ENCODE measurements at regions not wholly inside any gene's neighbourhood (a gene's known extent, or its start where the extent isn't known, plus 50 kb on each side); places are given as distances from the start of the nearest gene placed in this dataset.

- Histone ChIP-seq H3K4me2 (no peak overlapping the region), H3K4me3 (no peak overlapping the region), H3K27ac (no peak overlapping the region), H3K36me3 (no peaks in the 10 kb centered on the region), H3K9me3 (ENCODE audit: low read depth) (no peaks in the 10 kb centered on the region), H3K4me1 (no peaks in the 10 kb centered on the region), H2AFZ (replicated peaks) (no peak overlapping the region), H3K9ac (no peak overlapping the region), H3F3A (ENCODE audit: low read depth) (no peaks in the 10 kb centered on the region), H4K20me1 (ENCODE audit: low read depth) (no peaks in the 10 kb centered on the region), H3K27me3 (no peaks in the 10 kb centered on the region), H3K79me2 (ENCODE audit: low read depth) (no peaks in the 10 kb centered on the region)
- H3K27ac Mint-ChIP-seq = no peak overlapping the region
- H3K4me1 Mint-ChIP-seq = no peaks in the 10 kb centered on the region
- no peaks in the 10 kb centered on the region for H3K36me3 Mint-ChIP-seq
- TF ChIP-seq EZH2phosphoT487 (IDR thresholded peaks at IDR 0.05) (no peak), EZH2 (IDR thresholded peaks at IDR 0.05) (no peak)
- TF ChIP-seq, protein P1, sequence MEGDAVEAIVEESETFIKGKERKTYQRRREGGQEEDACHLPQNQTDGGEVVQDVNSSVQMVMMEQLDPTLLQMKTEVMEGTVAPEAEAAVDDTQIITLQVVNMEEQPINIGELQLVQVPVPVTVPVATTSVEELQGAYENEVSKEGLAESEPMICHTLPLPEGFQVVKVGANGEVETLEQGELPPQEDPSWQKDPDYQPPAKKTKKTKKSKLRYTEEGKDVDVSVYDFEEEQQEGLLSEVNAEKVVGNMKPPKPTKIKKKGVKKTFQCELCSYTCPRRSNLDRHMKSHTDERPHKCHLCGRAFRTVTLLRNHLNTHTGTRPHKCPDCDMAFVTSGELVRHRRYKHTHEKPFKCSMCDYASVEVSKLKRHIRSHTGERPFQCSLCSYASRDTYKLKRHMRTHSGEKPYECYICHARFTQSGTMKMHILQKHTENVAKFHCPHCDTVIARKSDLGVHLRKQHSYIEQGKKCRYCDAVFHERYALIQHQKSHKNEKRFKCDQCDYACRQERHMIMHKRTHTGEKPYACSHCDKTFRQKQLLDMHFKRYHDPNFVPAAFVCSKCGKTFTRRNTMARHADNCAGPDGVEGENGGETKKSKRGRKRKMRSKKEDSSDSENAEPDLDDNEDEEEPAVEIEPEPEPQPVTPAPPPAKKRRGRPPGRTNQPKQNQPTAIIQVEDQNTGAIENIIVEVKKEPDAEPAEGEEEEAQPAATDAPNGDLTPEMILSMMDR (IDR thresholded peaks at IDR 0.05) = no peak
- peaks cover 5% of the 10 kb centered on the region for H3K27me3 Mint-ChIP-seq (ENCODE audit: insufficient read depth, low read depth)
- peaks cover 9% of the 10 kb centered on the region for H3K9me3 Mint-ChIP-seq
- no peak for DNase-seq (ENCODE audit: low spot score)
- H3K4me3 Mint-ChIP-seq = no peak overlapping the region
These were observed 154.1 kb upstream of the TAS2R1 start for GRCh38 chr5:9784231-9784630.

- Histone ChIP-seq H3K4me3 (no peak overlapping the region), H3K4me2 (no peak overlapping the region), H3K27ac (no peak overlapping the region), H3K9ac (no peak overlapping the region), H3K79me2 (ENCODE audit: low read depth) (no peaks in the 10 kb centered on the region), H3K9me3 (ENCODE audit: low read depth) (no peaks in the 10 kb centered on the region), H3K27me3 (no peaks in the 10 kb centered on the region), H4K20me1 (ENCODE audit: low read depth) (no peaks in the 10 kb centered on the region), H3K36me3 (no peaks in the 10 kb centered on the region), H3K4me1 (no peaks in the 10 kb centered on the region), H3F3A (ENCODE audit: low read depth) (no peaks in the 10 kb centered on the region), H2AFZ (replicated peaks) (no peak overlapping the region)
- Mint-ChIP-seq H3K4me1 (no peaks in the 10 kb centered on the region), H3K27me3 (ENCODE audit: insufficient read depth, low read depth) (peaks cover 5% of the 10 kb centered on the region), H3K9me3 (peaks cover 9% of the 10 kb centered on the region), H3K27ac (no peak overlapping the region), H3K4me3 (no peak overlapping the region), H3K36me3 (no peaks in the 10 kb centered on the region)
- DNase-seq (ENCODE audit: low spot score) = no peak
- TF ChIP-seq, protein P1 (IDR thresholded peaks at IDR 0.05) = no peak
- TF ChIP-seq EZH2 (IDR thresholded peaks at IDR 0.05) (no peak), EZH2phosphoT487 (IDR thresholded peaks at IDR 0.05) (no peak)
These were observed 152.8 kb upstream of the TAS2R1 start for GRCh38 chr5:9782826-9783560.

DNA sequence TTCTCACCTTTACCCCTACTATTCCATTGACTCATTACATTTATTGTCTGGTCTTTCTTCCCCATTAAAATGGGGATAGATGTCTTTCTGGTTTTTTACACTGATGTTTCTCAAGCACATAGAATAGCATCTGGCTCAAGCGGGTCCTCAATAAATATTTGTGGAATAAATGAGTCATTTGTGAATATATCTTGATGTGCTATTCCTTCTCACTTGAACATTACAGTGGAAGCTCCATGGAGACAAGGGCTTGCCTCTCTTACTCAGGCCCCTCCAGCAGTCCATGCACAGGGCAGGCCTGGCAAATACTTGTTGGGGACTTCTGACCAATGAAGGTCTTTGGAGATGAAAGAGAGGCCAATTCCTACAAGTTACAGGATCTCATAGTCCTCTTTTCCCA lies 151.7 kb upstream of the TAS2R1 start:
- TF ChIP-seq, protein P1 (IDR thresholded peaks at IDR 0.05) = no peak
- no peak for TF ChIP-seq EZH2phosphoT487 (IDR thresholded peaks at IDR 0.05)
- TF ChIP-seq EZH2 (IDR thresholded peaks at IDR 0.05) = no peak
- Histone ChIP-seq H3K9me3 (ENCODE audit: low read depth) (no peaks in the 10 kb centered on the region), H3K27me3 (no peaks in the 10 kb centered on the region), H3K36me3 (no peaks in the 10 kb centered on the region), H4K20me1 (ENCODE audit: low read depth) (no peaks in the 10 kb centered on the region), H3K9ac (no peak overlapping the region), H3K4me2 (no peak overlapping the region), H3K27ac (no peak overlapping the region), H3K4me1 (no peaks in the 10 kb centered on the region), H2AFZ (replicated peaks) (no peak overlapping the region), H3F3A (ENCODE audit: low read depth) (no peaks in the 10 kb centered on the region), H3K79me2 (ENCODE audit: low read depth) (no peaks in the 10 kb centered on the region), H3K4me3 (no peak overlapping the region)
- H3K9me3 Mint-ChIP-seq = peaks cover 9% of the 10 kb centered on the region
- DNase-seq (ENCODE audit: low spot score) = no peak
- peak overlapping the region; percentile 2 for H3K27ac Mint-ChIP-seq
- peaks cover 5% of the 10 kb centered on the region for H3K27me3 Mint-ChIP-seq (ENCODE audit: insufficient read depth, low read depth)
- no peak overlapping the region for H3K4me3 Mint-ChIP-seq
- H3K36me3 Mint-ChIP-seq = no peaks in the 10 kb centered on the region
- no peaks in the 10 kb centered on the region for H3K4me1 Mint-ChIP-seq

All from neural progenitor cell (in vitro differentiated cells).